Retinal pigment epithelial cell (primary cell): ENCODE measurements at regions not wholly inside any gene's neighbourhood (a gene's known extent, or its start where the extent isn't known, plus 50 kb on each side); places are given as distances from the start of the nearest gene placed in this dataset.

ENCODE experiments used
- DNase-seq: peaks from one replicate; pipeline ENCODE4 v3.0.0-alpha.2; 2010; ENCODE audit warnings: low read depth
- H3K4me3 ChIP-seq: 2 replicates; pipeline ENCODE4 v1.5.1; 2011; ENCODE audit warnings: mild to moderate bottlenecking, low read length, control low read depth, moderate library complexity
- TF ChIP-seq, protein P1 (sequence below): conservative IDR thresholded peaks from 2 replicates; pipeline ENCODE4 v1.5.1; 2011; ENCODE audit warnings: low read depth, low read length, control low read depth, inconsistent platforms

DNA sequence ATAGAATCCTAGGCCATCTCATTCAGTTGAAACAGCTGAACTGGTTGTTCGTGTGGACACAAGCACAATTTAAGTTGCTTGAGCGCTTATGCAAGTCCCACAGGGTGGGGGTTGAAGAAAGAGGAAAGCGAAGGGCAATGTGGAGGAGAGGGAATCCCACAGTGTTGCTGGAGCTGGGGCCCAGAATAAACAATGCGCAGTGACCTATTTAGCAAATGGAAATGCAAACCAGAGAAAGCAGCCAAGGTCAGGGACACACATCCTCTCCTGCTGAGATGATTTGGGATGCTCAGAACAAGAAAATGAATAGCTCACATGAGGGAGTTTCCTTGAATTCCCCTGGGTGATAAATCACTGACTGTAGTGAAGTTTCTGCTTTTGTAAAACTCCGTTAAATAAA is 838.3 kb downstream of the TLE4 start:
- DNase-seq, result no peak
- TF ChIP-seq, protein P1, sequence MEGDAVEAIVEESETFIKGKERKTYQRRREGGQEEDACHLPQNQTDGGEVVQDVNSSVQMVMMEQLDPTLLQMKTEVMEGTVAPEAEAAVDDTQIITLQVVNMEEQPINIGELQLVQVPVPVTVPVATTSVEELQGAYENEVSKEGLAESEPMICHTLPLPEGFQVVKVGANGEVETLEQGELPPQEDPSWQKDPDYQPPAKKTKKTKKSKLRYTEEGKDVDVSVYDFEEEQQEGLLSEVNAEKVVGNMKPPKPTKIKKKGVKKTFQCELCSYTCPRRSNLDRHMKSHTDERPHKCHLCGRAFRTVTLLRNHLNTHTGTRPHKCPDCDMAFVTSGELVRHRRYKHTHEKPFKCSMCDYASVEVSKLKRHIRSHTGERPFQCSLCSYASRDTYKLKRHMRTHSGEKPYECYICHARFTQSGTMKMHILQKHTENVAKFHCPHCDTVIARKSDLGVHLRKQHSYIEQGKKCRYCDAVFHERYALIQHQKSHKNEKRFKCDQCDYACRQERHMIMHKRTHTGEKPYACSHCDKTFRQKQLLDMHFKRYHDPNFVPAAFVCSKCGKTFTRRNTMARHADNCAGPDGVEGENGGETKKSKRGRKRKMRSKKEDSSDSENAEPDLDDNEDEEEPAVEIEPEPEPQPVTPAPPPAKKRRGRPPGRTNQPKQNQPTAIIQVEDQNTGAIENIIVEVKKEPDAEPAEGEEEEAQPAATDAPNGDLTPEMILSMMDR, result no peak

DNA sequence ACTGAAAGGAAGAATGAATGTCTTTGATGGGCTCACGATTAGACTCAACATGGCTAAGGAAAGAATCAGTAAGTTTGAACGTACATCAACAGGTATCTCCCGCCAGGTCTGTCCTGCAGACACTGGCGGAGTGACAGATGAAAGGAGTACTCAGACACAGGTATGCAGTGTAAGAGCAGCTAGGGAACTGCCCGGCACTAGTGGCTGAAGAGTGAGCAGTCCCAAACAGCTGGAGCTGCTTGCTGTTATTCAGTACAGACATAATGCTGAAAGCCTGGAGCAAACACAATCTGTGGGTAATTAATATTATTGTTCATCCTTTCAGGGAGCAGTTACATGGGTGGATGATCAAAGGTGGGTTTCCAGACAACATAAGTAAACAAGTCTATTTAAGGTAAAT is 835.5 kb downstream of the TLE4 start:
- no peak overlapping the region for H3K4me3 ChIP-seq
- TF ChIP-seq, protein P1, result no peak
- DNase-seq, result no peak

More for the DNA sequence above, 838.3 kb downstream of the TLE4 start:
- H3K4me3 ChIP-seq, result no peak overlapping the region

DNA sequence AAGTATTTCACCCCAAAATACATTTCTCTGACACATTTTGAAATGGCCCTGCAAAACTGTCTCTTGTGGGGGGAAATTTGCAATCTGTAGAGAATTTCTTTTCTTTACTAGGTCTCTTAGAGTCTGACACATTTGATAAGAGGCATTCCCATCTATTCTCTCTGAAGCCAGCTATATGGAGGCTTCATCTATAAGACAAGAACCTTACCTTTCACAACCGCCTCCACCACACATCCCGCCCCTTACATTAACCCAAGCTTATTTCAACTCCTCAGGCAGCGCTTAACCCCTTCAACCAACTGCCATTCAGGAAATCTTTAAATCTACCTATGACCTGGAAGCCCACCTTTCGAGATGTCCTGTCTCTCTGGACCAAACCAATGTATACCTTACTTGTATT is 829.5 kb downstream of the TLE4 start:
- no peak overlapping the region for H3K4me3 ChIP-seq
- no peak for DNase-seq
- TF ChIP-seq, protein P1, result no peak

DNA sequence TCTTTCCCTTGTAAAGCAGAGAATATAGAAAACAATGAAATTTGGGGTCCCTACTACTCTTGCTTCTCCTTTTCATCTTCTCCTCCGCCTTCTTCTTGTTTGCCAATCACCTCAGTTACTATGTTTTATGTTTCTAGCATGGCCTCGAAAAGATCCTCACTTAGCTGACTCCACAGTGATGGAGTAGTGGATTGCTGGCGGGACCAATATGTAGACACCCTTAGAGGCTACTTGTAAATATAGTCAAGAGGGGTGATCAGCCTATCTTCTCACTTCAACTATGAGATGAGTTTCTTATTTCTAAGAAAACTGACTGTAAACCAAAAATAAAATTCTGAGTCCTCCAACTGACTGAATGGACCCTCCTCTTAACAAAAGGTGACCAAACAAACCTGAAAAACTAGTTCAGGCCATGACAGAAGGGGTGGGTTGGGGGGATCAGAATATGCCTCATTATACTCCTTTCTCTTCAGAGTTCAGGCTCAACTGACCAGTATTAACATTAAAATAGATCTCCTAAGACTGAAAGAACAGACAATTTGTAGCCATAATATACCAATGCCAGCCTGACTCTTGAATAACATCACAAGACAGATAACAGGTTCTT is 829.0 kb downstream of the TLE4 start:
- H3K4me3 ChIP-seq, result no peak overlapping the region
- DNase-seq, result no peak
- TF ChIP-seq, protein P1, result no peak

DNA sequence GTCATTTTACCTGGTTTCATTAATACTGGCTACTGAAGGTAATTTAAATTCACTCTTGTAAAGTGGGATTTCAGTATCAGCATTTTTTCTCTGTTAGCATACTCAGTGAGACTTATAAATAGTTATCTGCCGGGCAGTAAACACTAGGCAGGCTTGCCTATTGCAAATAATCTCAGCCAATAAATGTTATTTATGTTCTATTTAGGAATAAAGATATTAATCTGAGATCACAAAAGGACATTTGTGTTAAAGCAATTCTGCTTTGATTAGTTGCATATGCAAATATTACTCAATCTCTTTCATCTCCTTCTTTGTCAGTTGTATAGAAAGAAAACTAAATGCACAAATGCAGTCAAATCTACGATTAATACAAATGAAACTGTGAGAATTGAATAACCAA is 827.8 kb downstream of the TLE4 start:
- H3K4me3 ChIP-seq, result no peak overlapping the region
- TF ChIP-seq, protein P1, result no peak
- DNase-seq, result no peak

DNA sequence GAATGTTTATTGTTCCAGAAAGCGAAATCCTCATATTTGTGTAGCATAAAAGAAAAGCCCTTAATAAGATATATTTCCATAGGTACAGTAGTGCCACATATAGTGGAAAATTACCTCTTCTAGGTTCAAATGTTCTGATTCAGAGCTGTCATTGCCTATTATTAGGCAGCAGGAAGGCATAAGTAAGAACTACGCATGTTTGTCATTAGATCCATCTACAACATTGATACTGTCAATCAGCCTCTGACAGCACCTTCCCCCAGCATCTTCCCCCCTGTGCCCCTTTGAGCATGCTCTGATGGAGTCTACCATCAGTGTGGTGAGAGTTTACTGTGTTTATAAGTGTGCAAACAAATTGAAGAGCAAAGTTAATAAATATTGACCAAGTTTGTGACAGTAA is 816.1 kb downstream of the TLE4 start:
- TF ChIP-seq, protein P1, result no peak
- H3K4me3 ChIP-seq, result no peak overlapping the region
- DNase-seq, result no peak

DNA sequence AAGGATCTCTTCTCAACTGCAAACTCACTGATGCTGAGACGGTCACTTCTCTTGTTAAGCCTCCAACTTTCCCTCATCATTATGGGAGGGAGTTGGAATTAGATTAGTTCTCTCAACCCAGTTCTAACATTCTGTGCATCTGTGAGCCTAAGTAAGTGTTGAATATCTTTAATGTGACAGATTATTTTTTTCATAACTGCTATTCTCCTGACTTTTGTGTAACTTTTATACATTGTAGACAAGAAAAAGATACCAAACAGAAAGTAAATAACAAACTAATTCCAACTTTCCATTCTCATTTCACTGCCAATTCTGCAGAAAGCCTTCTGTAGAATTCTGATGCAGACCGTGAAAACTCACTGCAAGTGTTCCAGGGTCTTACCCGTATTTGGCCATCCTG is 813.5 kb downstream of the TLE4 start:
- TF ChIP-seq, protein P1, result no peak
- no peak for DNase-seq
- H3K4me3 ChIP-seq, result no peak overlapping the region
